ENCODE measurements at regions not wholly inside any gene's neighbourhood (a gene's known extent, or its start where the extent isn't known, plus 50 kb on each side); places are given as distances from the start of the nearest gene placed in this dataset.

DNA sequence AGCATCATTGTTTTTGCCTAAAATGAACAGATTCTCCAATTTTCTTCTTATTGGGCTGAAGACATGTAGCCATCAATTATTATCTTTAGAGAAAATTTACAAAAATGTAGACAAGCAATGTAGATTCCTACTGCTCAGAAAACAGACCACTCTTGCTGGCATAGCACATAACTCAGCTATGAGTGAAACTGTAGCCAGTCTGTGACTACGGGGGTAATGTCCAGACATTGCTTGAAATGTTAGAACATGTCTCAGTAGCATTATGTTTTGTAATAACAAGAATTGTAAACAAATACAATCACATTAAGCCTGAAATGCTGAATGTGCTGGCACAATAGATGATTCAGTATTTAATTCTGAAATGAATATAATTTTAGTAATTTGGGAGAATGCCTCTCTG is 265.7 kb upstream of the KCNJ16 start:
- Histone ChIP-seq H3K27ac (no peak overlapping the region), H3K9me3 (no peaks in the 10 kb centered on the region), H3K36me3 (no peaks in the 10 kb centered on the region), H3K27me3 (no peaks in the 10 kb centered on the region), H3K4me3 (no peak overlapping the region), H3K4me1 (no peaks in the 10 kb centered on the region)
- intact Hi-C loops (cut with DNase I; ENCODE audit: low total_unique reads), result no loop called here
- DNase-seq (ENCODE audit: low spot score in 2 of 2), result no peak
- TF ChIP-seq POLR2A (IDR thresholded peaks at IDR 0.05) (no peak), POLR2AphosphoS5 (IDR thresholded peaks at IDR 0.05) (no peak)
- TF ChIP-seq, protein P1, sequence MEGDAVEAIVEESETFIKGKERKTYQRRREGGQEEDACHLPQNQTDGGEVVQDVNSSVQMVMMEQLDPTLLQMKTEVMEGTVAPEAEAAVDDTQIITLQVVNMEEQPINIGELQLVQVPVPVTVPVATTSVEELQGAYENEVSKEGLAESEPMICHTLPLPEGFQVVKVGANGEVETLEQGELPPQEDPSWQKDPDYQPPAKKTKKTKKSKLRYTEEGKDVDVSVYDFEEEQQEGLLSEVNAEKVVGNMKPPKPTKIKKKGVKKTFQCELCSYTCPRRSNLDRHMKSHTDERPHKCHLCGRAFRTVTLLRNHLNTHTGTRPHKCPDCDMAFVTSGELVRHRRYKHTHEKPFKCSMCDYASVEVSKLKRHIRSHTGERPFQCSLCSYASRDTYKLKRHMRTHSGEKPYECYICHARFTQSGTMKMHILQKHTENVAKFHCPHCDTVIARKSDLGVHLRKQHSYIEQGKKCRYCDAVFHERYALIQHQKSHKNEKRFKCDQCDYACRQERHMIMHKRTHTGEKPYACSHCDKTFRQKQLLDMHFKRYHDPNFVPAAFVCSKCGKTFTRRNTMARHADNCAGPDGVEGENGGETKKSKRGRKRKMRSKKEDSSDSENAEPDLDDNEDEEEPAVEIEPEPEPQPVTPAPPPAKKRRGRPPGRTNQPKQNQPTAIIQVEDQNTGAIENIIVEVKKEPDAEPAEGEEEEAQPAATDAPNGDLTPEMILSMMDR (IDR thresholded peaks at IDR 0.05), result no peak

DNA sequence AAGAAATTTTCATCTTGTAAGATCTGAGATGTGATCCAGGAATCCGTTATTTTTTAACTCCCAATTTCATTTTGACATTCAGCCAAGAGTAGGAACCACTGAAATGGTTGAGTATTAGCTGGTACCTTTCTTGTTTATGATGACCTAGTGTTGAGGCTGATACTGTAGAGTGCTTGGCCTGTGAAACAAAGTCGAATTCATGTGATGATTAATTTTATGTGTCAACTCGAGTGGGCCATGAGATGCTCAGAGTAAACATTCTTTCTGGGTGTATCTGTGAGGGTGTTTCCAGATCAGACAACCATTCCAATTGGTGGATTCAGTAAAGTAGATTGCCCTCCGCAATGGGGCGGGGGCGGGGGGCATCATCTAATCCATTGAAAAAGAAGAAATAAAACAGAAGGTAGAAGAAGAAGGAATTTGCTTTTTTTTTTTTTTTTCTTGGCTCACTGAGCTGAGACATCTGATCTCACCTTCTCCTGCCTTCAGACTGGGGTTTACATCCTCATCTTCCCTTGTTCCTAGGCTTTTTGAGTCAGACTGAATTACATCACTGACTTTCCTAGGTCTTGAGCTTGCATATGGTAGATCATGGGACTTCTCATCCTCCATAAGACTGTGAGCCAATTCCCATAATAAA is 264.6 kb upstream of the KCNJ16 start:
- no peak overlapping the region for H3K4me3 ChIP-seq
- H3K27me3 ChIP-seq, result no peaks in the 10 kb centered on the region
- H3K9me3 ChIP-seq, result no peaks in the 10 kb centered on the region
- H3K36me3 ChIP-seq, result no peaks in the 10 kb centered on the region
- intact Hi-C loops (cut with DNase I; ENCODE audit: low total_unique reads), result no loop called here
- no peak for DNase-seq (ENCODE audit: low spot score in 2 of 2)
- no peak overlapping the region for H3K27ac ChIP-seq
- no peaks in the 10 kb centered on the region for H3K4me1 ChIP-seq
- TF ChIP-seq POLR2AphosphoS5 (IDR thresholded peaks at IDR 0.05), result no peak
- TF ChIP-seq POLR2A (IDR thresholded peaks at IDR 0.05), result no peak
- TF ChIP-seq, protein P1 (IDR thresholded peaks at IDR 0.05), result no peak

DNA sequence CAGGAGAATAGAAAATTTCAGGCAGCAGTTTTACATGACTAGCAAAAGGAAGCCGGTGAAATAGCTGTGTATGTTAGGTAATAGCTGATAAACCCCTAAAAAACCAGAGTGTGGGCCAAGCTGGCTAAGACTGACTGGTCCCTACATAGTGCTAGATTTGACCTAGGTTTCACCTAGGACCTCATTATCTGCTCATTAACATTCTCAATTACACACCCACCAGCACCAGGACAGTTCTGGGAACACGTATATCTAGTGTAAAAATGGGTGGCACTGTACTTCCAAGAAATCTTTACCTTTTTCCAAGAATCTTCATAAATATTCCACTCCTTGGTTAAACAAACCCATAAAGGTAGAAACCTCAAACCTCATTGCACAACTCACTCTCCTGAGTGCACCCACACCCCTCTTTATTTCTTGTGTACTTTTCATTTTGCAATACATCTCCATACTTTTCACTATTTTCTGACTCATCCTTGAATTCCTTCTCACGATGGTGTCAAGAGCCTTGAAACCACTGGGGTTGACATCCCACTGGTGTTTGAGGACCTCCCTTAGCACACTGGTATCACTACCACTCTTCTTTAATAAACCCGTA is 262.7 kb upstream of the KCNJ16 start:
- Histone ChIP-seq H3K36me3 (no peaks in the 10 kb centered on the region), H3K9me3 (no peaks in the 10 kb centered on the region), H3K4me1 (no peaks in the 10 kb centered on the region), H3K27me3 (no peaks in the 10 kb centered on the region), H3K27ac (no peak overlapping the region), H3K4me3 (no peak overlapping the region)
- DNase-seq (ENCODE audit: low spot score in 2 of 2), result no peak
- intact Hi-C loops (cut with DNase I; ENCODE audit: low total_unique reads), result no loop called here
- TF ChIP-seq POLR2AphosphoS5 (IDR thresholded peaks at IDR 0.05) (no peak), POLR2A (IDR thresholded peaks at IDR 0.05) (no peak)

DNA sequence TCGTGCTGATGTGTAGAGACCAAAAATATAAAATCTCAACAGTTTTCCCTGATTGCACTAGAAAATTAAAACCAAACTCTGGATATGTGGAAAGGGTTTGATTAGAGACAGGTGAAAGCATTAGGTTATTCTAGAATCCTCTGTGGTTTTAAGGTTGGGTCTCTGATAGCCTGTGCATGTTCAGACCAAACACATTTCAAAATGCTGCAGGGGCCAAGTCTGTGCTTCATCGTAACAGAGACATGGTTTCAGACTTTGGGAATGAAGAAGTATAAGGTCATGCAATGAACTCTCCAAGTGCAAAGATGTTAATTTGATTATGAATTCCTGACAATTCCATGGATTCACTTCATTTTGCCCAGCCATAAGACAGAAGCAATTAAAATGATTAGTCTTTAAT is 261.0 kb upstream of the KCNJ16 start:
- intact Hi-C loops (cut with DNase I; ENCODE audit: low total_unique reads), result no loop called here
- H3K4me3 ChIP-seq, result no peak overlapping the region
- H3K36me3 ChIP-seq, result no peaks in the 10 kb centered on the region
- TF ChIP-seq, protein P1 (IDR thresholded peaks at IDR 0.05), result no peak
- no peak for TF ChIP-seq POLR2AphosphoS5 (IDR thresholded peaks at IDR 0.05)
- TF ChIP-seq POLR2A (IDR thresholded peaks at IDR 0.05), result no peak
- no peak for DNase-seq (ENCODE audit: low spot score in 2 of 2)
- no peak overlapping the region for H3K27ac ChIP-seq
- no peaks in the 10 kb centered on the region for H3K9me3 ChIP-seq
- H3K27me3 ChIP-seq, result no peaks in the 10 kb centered on the region
- no peaks in the 10 kb centered on the region for H3K4me1 ChIP-seq

DNA sequence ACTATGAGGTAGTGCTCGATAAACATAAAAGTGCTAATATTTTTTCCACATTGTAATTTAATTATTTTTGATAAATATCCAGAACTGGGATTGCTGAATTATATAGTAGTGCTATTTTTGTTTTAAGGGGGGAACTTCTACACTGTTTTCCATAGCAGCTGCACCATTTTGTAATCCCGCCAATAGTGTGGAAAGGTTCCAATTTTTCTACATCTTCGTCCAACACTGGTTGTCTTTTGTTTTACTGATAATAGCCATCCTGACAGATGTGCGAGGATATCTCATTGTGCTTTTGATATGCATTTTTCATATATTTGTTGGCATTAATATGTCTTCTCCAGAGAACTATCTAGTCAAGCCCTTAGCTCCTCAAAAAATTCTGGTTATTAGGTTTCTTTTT is 259.6 kb upstream of the KCNJ16 start:
- Histone ChIP-seq H3K4me1 (no peaks in the 10 kb centered on the region), H3K9me3 (no peaks in the 10 kb centered on the region), H3K36me3 (no peaks in the 10 kb centered on the region), H3K4me3 (no peak overlapping the region), H3K27ac (no peak overlapping the region), H3K27me3 (no peaks in the 10 kb centered on the region)
- intact Hi-C loops (cut with DNase I; ENCODE audit: low total_unique reads), result no loop called here
- TF ChIP-seq POLR2AphosphoS5 (IDR thresholded peaks at IDR 0.05) (no peak), POLR2A (IDR thresholded peaks at IDR 0.05) (no peak)
- TF ChIP-seq, protein P1 (IDR thresholded peaks at IDR 0.05), result no peak
- DNase-seq (ENCODE audit: low spot score in 2 of 2), result no peak

Data from breast epithelium (tissue), 4 donors.